Activated CD4-positive, alpha-beta T cell treated with anti-CD3 and anti-CD28 coated beads, Interleukin-2, amount 10 ng/mL, durations not matched to agents 7 days and 5 days (primary cell): ENCODE measurements at regions not wholly inside any gene's neighbourhood (a gene's known extent, or its start where the extent isn't known, plus 50 kb on each side); places are given as distances from the start of the nearest gene placed in this dataset.

ENCODE experiments used
- CTCF ChIA-PET: fragments of 350-600 bp; sonication (Branson Sonifier 250); formaldehyde crosslinking; loops from one replicate; lab custom pipeline; 2021; ENCODE audit warnings: antibody characterized with exemption; lab: Charles Lee
- POLR2A ChIA-PET: fragments of 350-600 bp; sonication (Branson Sonifier 250); formaldehyde crosslinking; loops from one replicate; lab custom pipeline; 2021; ENCODE audit warnings: antibody characterized with exemption; lab: Charles Lee
- DNase-seq: peaks from one replicate; pipeline ENCODE4 v3.0.0-alpha.2; 2020
- H3K27ac Mint-ChIP-seq: one replicate; pipeline ENCODE4 v1.8.0; 2021; ENCODE audit warnings: mild to moderate bottlenecking, moderate library complexity, mixed read lengths
- H3K27me3 Mint-ChIP-seq: one replicate; pipeline ENCODE4 v1.8.0; 2021; ENCODE audit warnings: mixed read lengths
- H3K36me3 Mint-ChIP-seq: one replicate; pipeline ENCODE4 v1.8.0; 2021; ENCODE audit warnings: low read depth, mixed read lengths
- H3K4me1 Mint-ChIP-seq: one replicate; pipeline ENCODE4 v1.8.0; 2021; ENCODE audit warnings: mixed read lengths
- H3K4me3 Mint-ChIP-seq: one replicate; pipeline ENCODE4 v1.8.0; 2021; ENCODE audit warnings: mild to moderate bottlenecking, moderate library complexity, mixed read lengths
- H3K9me3 Mint-ChIP-seq: one replicate; pipeline ENCODE4 v1.8.0; 2021; ENCODE audit warnings: mixed read lengths

- ChIA-PET POLR2A (no interaction called here), CTCF (interaction anchor here (0.6 kb wide), 1 partner anchor 24 kb away, joined by 3 read pairs; no protein-coding TSS in a partner anchor)
- no peak overlapping the region for H3K4me3 Mint-ChIP-seq
- no peak for DNase-seq
- H3K27ac Mint-ChIP-seq, result no peak overlapping the region
- no peaks in the 10 kb centered on the region for H3K36me3 Mint-ChIP-seq
- H3K4me1 Mint-ChIP-seq, result no peaks in the 10 kb centered on the region
- no peaks in the 10 kb centered on the region for H3K9me3 Mint-ChIP-seq
- H3K27me3 Mint-ChIP-seq, result peaks cover 2% of the 10 kb centered on the region
These were observed 141.4 kb downstream of the VAPA start for GRCh38 chr18:10055125-10055750.

GRCh38 chr18:10056506-10056905 lies 142.7 kb downstream of the VAPA start:
- no peaks in the 10 kb centered on the region for H3K36me3 Mint-ChIP-seq
- peaks cover 3% of the 10 kb centered on the region for H3K27me3 Mint-ChIP-seq
- no peaks in the 10 kb centered on the region for H3K4me1 Mint-ChIP-seq
- no peak overlapping the region for H3K27ac Mint-ChIP-seq
- POLR2A ChIA-PET, result no interaction called here
- no peaks in the 10 kb centered on the region for H3K9me3 Mint-ChIP-seq
- no peak overlapping the region for H3K4me3 Mint-ChIP-seq
- CTCF ChIA-PET, result no interaction called here
- no peak for DNase-seq

- POLR2A ChIA-PET, result no interaction called here
- DNase-seq, result no peak
These were observed 143.6 kb downstream of the VAPA start for GRCh38 chr18:10057401-10057893.

GRCh38 chr18:10057894-10058791 lies 144.3 kb downstream of the VAPA start:
- no peaks in the 10 kb centered on the region for H3K36me3 Mint-ChIP-seq
- ChIA-PET POLR2A (no interaction called here), CTCF (no interaction called here)
- no peak for DNase-seq
- H3K27me3 Mint-ChIP-seq, result peaks cover 3% of the 10 kb centered on the region
- no peak overlapping the region for H3K27ac Mint-ChIP-seq
- H3K9me3 Mint-ChIP-seq, result no peaks in the 10 kb centered on the region
- no peaks in the 10 kb centered on the region for H3K4me1 Mint-ChIP-seq
- no peak overlapping the region for H3K4me3 Mint-ChIP-seq

More at GRCh38 chr18:10057401-10057893, 143.6 kb downstream of the VAPA start:
- Mint-ChIP-seq H3K27me3 (peaks cover 3% of the 10 kb centered on the region), H3K36me3 (no peaks in the 10 kb centered on the region), H3K4me3 (no peak overlapping the region), H3K4me1 (no peaks in the 10 kb centered on the region), H3K9me3 (no peaks in the 10 kb centered on the region), H3K27ac (no peak overlapping the region)
- CTCF ChIA-PET, result no interaction called here

GRCh38 chr18:10059610-10060468 lies 146.0 kb downstream of the VAPA start:
- ChIA-PET CTCF (no interaction called here), POLR2A (no interaction called here)
- peaks cover 3% of the 10 kb centered on the region for H3K27me3 Mint-ChIP-seq
- no peaks in the 10 kb centered on the region for H3K4me1 Mint-ChIP-seq
- H3K9me3 Mint-ChIP-seq, result no peaks in the 10 kb centered on the region
- no peak for DNase-seq
- H3K36me3 Mint-ChIP-seq, result no peaks in the 10 kb centered on the region
- H3K4me3 Mint-ChIP-seq, result no peak overlapping the region
- no peak overlapping the region for H3K27ac Mint-ChIP-seq

GRCh38 chr18:10060469-10060782 lies 146.6 kb downstream of the VAPA start:
- ChIA-PET POLR2A (no interaction called here), CTCF (no interaction called here)
- Mint-ChIP-seq H3K4me1 (no peaks in the 10 kb centered on the region), H3K9me3 (no peaks in the 10 kb centered on the region), H3K27ac (no peak overlapping the region), H3K36me3 (no peaks in the 10 kb centered on the region), H3K4me3 (no peak overlapping the region), H3K27me3 (peaks cover 3% of the 10 kb centered on the region)
- DNase-seq, result no peak

GRCh38 chr18:10060841-10061240 lies 147.0 kb downstream of the VAPA start:
- ChIA-PET POLR2A (no interaction called here), CTCF (no interaction called here)
- no peak for DNase-seq

GRCh38 chr18:10061566-10062140 lies 147.8 kb downstream of the VAPA start:
- H3K4me1 Mint-ChIP-seq, result no peaks in the 10 kb centered on the region
- H3K27ac Mint-ChIP-seq, result no peak overlapping the region
- peaks cover 3% of the 10 kb centered on the region for H3K27me3 Mint-ChIP-seq
- H3K36me3 Mint-ChIP-seq, result no peaks in the 10 kb centered on the region
- no peak overlapping the region for H3K4me3 Mint-ChIP-seq
- H3K9me3 Mint-ChIP-seq, result no peaks in the 10 kb centered on the region
- DNase-seq, result no peak
- ChIA-PET CTCF (no interaction called here), POLR2A (interaction anchor here (0.6 kb wide), 1 partner anchor 674 kb away, joined by 3 read pairs; no protein-coding TSS in a partner anchor)

More at GRCh38 chr18:10060841-10061240, 147.0 kb downstream of the VAPA start:
- H3K36me3 Mint-ChIP-seq, result no peaks in the 10 kb centered on the region
- H3K27ac Mint-ChIP-seq, result no peak overlapping the region
- peaks cover 3% of the 10 kb centered on the region for H3K27me3 Mint-ChIP-seq
- no peaks in the 10 kb centered on the region for H3K9me3 Mint-ChIP-seq
- H3K4me3 Mint-ChIP-seq, result no peak overlapping the region
- no peaks in the 10 kb centered on the region for H3K4me1 Mint-ChIP-seq

- Mint-ChIP-seq H3K36me3 (no peaks in the 10 kb centered on the region), H3K9me3 (no peaks in the 10 kb centered on the region), H3K27ac (no peak overlapping the region), H3K4me3 (no peak overlapping the region), H3K4me1 (no peaks in the 10 kb centered on the region), H3K27me3 (peaks cover 3% of the 10 kb centered on the region)
- ChIA-PET POLR2A (no interaction called here), CTCF (interaction anchor here (0.6 to 0.7 kb wide), 2 partner anchors 22 to 46 kb away, joined by 3 read pairs; no protein-coding TSS in a partner anchor)
- no peak for DNase-seq
These were observed 148.8 kb downstream of the VAPA start for GRCh38 chr18:10062302-10063300.

- no peaks in the 10 kb centered on the region for H3K36me3 Mint-ChIP-seq
- ChIA-PET POLR2A (no interaction called here), CTCF (interaction anchor here (0.7 kb wide), 1 partner anchor 23 kb away, joined by 3 read pairs; no protein-coding TSS in a partner anchor)
- no peak overlapping the region for H3K4me3 Mint-ChIP-seq
- no peak overlapping the region for H3K27ac Mint-ChIP-seq
- no peaks in the 10 kb centered on the region for H3K9me3 Mint-ChIP-seq
- DNase-seq, result no peak
- peaks cover 3% of the 10 kb centered on the region for H3K4me1 Mint-ChIP-seq
- peaks cover 3% of the 10 kb centered on the region for H3K27me3 Mint-ChIP-seq
These were observed 149.7 kb downstream of the VAPA start for GRCh38 chr18:10063489-10063888.

- H3K27me3 Mint-ChIP-seq, result peaks cover 3% of the 10 kb centered on the region
- peaks cover 3% of the 10 kb centered on the region for H3K4me1 Mint-ChIP-seq
- no peaks in the 10 kb centered on the region for H3K9me3 Mint-ChIP-seq
- DNase-seq, result no peak
- H3K27ac Mint-ChIP-seq, result no peak overlapping the region
- ChIA-PET POLR2A (no interaction called here), CTCF (no interaction called here)
- H3K36me3 Mint-ChIP-seq, result no peaks in the 10 kb centered on the region
- no peak overlapping the region for H3K4me3 Mint-ChIP-seq
These were observed 150.5 kb downstream of the VAPA start for GRCh38 chr18:10064267-10064666.
